HepG2 (cell line): ENCODE measurements at regions not wholly inside any gene's neighbourhood (a gene's known extent, or its start where the extent isn't known, plus 50 kb on each side); places are given as distances from the start of the nearest gene placed in this dataset.

ENCODE experiments used
- ATF7 ChIP-seq, 2 experiments: fragments of 450-650 bp in 1 of 2; sonication (generic) in 1 of 2; formaldehyde crosslinking in 1 of 2; IDR thresholded peaks; 2 replicates each; pipeline versions ENCODE4 v1.4.0 to v1.6.1; 2016 to 2020; ENCODE audit warnings: antibody characterized with exemption in 1 of 2, mild to moderate bottlenecking in 1 of 2, missing genetic modification reagents in 1 of 2
- PHF21A ChIP-seq: sonication (generic); formaldehyde crosslinking; IDR thresholded peaks from 2 replicates; pipeline ENCODE4 v1.5.0; 2020; ENCODE audit warnings: mild to moderate bottlenecking, missing genetic modification reagents
- XRCC5 ChIP-seq: fragments of 200-400 bp; formaldehyde crosslinking; optimal IDR thresholded peaks from 2 replicates; pipeline ENCODE3; 2017; ENCODE audit warnings: mild to moderate bottlenecking, low read length
- ZNF674 ChIP-seq: sonication (generic); formaldehyde crosslinking; IDR thresholded peaks from 2 replicates; pipeline ENCODE4 v1.5.0; 2020; ENCODE audit warnings: low read depth, mild to moderate bottlenecking, missing genetic modification reagents
- TF ChIP-seq, protein P1 (sequence below): sonication (generic); formaldehyde crosslinking; IDR thresholded peaks from 2 replicates; pipeline ENCODE4 v1.5.0; 2020; ENCODE audit warnings: mild to moderate bottlenecking, missing genetic modification reagents, borderline replicate concordance
- TF ChIP-seq, protein P2 (sequence below): sonication (generic); formaldehyde crosslinking; IDR thresholded peaks from 2 replicates; pipeline ENCODE4 v1.4.0; 2020; ENCODE audit warnings: mild to moderate bottlenecking, missing genetic modification reagents
- TF ChIP-seq, protein P3 (sequence below): IDR thresholded peaks from 2 replicates; pipeline ENCODE4 v1.6.1; 2016; ENCODE audit warnings: low read depth
- TF ChIP-seq, protein P4 (sequence below): sonication (generic); formaldehyde crosslinking; IDR thresholded peaks from 2 replicates; pipeline ENCODE4 v1.9.0; 2021; ENCODE audit warnings: mild to moderate bottlenecking, missing genetic modification reagents

DNA sequence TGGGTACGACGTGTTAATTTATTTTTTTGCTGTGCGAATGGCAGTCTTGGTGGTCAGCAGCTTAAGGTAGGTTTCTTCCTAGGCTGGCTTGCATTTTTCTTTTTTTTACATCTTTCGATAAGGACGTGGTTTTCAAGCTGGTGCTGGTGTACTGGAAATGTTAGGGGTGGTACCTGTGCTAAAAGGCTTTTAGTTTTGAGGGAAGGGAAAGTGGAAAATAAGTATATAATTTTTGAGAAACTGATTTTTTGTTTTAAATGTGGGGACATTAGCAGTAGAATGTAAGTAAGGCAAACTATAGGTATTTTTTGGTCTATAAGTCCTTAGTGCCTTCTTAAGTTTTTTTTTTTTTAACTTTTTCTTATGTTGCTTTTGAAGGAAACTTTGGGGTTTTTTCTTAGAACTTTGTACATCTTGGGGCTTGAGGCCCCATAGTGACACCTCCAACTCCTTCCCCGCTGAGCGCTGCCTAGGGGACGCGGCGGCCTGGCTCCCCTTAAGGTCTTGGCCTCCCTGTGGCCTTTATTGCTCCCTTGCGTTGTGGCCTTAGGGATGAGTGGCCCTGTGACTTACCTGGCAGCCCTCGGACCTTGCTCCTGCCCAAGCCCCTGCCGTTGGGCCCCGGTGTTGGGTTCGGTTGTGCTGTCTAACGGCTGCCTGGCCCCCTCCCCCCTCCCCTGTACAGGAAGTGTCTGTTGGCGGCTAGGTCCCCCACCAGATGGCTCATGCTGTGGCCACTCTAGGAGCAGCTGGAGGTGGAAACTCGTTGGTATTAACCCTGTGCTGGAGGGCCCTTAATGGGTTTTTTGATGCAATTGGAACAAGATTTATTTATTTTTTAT lies 88.0 kb upstream of the RPRML start (continued):
- TF ChIP-seq, protein P1, sequence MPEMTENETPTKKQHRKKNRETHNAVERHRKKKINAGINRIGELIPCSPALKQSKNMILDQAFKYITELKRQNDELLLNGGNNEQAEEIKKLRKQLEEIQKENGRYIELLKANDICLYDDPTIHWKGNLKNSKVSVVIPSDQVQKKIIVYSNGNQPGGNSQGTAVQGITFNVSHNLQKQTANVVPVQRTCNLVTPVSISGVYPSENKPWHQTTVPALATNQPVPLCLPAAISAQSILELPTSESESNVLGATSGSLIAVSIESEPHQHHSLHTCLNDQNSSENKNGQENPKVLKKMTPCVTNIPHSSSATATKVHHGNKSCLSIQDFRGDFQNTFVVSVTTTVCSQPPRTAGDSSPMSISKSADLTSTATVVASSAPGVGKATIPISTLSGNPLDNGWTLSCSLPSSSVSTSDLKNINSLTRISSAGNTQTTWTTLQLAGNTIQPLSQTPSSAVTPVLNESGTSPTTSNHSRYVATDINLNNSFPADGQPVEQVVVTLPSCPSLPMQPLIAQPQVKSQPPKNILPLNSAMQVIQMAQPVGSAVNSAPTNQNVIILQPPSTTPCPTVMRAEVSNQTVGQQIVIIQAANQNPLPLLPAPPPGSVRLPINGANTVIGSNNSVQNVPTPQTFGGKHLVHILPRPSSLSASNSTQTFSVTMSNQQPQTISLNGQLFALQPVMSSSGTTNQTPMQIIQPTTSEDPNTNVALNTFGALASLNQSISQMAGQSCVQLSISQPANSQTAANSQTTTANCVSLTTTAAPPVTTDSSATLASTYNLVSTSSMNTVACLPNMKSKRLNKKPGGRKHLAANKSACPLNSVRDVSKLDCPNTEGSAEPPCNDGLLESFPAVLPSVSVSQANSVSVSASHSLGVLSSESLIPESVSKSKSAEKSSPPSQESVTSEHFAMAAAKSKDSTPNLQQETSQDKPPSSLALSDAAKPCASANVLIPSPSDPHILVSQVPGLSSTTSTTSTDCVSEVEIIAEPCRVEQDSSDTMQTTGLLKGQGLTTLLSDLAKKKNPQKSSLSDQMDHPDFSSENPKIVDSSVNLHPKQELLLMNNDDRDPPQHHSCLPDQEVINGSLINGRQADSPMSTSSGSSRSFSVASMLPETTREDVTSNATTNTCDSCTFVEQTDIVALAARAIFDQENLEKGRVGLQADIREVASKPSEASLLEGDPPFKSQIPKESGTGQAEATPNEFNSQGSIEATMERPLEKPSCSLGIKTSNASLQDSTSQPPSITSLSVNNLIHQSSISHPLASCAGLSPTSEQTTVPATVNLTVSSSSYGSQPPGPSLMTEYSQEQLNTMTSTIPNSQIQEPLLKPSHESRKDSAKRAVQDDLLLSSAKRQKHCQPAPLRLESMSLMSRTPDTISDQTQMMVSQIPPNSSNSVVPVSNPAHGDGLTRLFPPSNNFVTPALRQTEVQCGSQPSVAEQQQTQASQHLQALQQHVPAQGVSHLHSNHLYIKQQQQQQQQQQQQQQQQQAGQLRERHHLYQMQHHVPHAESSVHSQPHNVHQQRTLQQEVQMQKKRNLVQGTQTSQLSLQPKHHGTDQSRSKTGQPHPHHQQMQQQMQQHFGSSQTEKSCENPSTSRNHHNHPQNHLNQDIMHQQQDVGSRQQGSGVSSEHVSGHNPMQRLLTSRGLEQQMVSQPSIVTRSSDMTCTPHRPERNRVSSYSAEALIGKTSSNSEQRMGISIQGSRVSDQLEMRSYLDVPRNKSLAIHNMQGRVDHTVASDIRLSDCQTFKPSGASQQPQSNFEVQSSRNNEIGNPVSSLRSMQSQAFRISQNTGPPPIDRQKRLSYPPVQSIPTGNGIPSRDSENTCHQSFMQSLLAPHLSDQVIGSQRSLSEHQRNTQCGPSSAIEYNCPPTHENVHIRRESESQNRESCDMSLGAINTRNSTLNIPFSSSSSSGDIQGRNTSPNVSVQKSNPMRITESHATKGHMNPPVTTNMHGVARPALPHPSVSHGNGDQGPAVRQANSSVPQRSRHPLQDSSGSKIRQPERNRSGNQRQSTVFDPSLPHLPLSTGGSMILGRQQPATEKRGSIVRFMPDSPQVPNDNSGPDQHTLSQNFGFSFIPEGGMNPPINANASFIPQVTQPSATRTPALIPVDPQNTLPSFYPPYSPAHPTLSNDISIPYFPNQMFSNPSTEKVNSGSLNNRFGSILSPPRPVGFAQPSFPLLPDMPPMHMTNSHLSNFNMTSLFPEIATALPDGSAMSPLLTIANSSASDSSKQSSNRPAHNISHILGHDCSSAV = no peak
- TF ChIP-seq XRCC5 (peak; percentile 98), ATF7 (IDR thresholded peaks at IDR 0.05) (no peak), ATF7 (CRISPR knock-in tag; IDR thresholded peaks at IDR 0.05) (peak; percentile 85), PHF21A (CRISPR knock-in tag) (peak; percentile 95), ZNF674 (CRISPR knock-in tag) (no peak)
- TF ChIP-seq, protein P2, sequence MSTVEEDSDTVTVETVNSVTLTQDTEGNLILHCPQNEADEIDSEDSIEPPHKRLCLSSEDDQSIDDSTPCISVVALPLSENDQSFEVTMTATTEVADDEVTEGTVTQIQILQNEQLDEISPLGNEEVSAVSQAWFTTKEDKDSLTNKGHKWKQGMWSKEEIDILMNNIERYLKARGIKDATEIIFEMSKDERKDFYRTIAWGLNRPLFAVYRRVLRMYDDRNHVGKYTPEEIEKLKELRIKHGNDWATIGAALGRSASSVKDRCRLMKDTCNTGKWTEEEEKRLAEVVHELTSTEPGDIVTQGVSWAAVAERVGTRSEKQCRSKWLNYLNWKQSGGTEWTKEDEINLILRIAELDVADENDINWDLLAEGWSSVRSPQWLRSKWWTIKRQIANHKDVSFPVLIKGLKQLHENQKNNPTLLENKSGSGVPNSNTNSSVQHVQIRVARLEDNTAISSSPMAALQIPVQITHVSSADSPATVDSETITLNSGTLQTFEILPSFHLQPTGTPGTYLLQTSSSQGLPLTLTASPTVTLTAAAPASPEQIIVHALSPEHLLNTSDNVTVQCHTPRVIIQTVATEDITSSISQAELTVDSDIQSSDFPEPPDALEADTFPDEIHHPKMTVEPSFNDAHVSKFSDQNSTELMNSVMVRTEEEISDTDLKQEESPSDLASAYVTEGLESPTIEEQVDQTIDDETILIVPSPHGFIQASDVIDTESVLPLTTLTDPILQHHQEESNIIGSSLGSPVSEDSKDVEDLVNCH = no peak
- TF ChIP-seq, protein P3, sequence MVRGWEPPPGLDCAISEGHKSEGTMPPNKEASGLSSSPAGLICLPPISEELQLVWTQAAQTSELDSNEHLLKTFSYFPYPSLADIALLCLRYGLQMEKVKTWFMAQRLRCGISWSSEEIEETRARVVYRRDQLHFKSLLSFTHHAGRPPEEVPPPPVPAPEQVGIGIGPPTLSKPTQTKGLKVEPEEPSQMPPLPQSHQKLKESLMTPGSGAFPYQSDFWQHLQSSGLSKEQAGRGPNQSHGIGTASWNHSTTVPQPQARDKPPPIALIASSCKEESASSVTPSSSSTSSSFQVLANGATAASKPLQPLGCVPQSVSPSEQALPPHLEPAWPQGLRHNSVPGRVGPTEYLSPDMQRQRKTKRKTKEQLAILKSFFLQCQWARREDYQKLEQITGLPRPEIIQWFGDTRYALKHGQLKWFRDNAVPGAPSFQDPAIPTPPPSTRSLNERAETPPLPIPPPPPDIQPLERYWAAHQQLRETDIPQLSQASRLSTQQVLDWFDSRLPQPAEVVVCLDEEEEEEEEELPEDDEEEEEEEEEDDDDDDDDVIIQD (CRISPR knock-in tag) = peak; percentile 97
- TF ChIP-seq, protein P4, sequence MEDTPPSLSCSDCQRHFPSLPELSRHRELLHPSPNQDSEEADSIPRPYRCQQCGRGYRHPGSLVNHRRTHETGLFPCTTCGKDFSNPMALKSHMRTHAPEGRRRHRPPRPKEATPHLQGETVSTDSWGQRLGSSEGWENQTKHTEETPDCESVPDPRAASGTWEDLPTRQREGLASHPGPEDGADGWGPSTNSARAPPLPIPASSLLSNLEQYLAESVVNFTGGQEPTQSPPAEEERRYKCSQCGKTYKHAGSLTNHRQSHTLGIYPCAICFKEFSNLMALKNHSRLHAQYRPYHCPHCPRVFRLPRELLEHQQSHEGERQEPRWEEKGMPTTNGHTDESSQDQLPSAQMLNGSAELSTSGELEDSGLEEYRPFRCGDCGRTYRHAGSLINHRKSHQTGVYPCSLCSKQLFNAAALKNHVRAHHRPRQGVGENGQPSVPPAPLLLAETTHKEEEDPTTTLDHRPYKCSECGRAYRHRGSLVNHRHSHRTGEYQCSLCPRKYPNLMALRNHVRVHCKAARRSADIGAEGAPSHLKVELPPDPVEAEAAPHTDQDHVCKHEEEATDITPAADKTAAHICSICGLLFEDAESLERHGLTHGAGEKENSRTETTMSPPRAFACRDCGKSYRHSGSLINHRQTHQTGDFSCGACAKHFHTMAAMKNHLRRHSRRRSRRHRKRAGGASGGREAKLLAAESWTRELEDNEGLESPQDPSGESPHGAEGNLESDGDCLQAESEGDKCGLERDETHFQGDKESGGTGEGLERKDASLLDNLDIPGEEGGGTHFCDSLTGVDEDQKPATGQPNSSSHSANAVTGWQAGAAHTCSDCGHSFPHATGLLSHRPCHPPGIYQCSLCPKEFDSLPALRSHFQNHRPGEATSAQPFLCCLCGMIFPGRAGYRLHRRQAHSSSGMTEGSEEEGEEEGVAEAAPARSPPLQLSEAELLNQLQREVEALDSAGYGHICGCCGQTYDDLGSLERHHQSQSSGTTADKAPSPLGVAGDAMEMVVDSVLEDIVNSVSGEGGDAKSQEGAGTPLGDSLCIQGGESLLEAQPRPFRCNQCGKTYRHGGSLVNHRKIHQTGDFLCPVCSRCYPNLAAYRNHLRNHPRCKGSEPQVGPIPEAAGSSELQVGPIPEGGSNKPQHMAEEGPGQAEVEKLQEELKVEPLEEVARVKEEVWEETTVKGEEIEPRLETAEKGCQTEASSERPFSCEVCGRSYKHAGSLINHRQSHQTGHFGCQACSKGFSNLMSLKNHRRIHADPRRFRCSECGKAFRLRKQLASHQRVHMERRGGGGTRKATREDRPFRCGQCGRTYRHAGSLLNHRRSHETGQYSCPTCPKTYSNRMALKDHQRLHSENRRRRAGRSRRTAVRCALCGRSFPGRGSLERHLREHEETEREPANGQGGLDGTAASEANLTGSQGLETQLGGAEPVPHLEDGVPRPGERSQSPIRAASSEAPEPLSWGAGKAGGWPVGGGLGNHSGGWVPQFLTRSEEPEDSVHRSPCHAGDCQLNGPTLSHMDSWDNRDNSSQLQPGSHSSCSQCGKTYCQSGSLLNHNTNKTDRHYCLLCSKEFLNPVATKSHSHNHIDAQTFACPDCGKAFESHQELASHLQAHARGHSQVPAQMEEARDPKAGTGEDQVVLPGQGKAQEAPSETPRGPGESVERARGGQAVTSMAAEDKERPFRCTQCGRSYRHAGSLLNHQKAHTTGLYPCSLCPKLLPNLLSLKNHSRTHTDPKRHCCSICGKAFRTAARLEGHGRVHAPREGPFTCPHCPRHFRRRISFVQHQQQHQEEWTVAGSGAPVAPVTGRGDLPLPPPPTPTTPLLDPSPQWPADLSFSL (CRISPR knock-in tag) = no peak
